Brain pericyte (primary cell): ENCODE measurements at regions not wholly inside any gene's neighbourhood (a gene's known extent, or its start where the extent isn't known, plus 50 kb on each side); places are given as distances from the start of the nearest gene placed in this dataset.
"Not testable (repeated sequence)": the region's sequence is repeated elsewhere in the genome, so short reads cannot be mapped to it uniquely, and the experiment has no call there.

Source experiments
- DNase-seq: peaks from one replicate; pipeline ENCODE4 v3.0.0-alpha.2; 2012; ENCODE audit warnings: low read depth, low spot score

DNA sequence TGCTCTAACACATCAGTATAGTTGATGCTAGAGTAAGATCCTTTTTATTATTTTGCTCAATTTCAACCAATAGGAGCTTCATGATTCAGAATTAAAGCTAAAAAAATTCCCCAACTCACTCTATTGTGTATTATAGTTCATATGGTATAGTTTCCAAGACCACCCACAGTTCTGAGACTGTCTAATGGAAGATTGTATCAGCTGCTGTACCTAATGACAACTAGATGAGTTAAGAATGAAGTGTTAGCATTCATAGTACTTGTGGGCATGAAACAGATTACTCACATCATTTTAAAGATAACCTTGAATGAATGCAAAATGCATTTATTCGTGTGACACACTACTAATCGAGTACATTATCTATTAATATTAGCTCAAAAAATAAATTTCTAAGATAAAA is 289.9 kb upstream of the ATP11B start:
- no peak for DNase-seq

DNA sequence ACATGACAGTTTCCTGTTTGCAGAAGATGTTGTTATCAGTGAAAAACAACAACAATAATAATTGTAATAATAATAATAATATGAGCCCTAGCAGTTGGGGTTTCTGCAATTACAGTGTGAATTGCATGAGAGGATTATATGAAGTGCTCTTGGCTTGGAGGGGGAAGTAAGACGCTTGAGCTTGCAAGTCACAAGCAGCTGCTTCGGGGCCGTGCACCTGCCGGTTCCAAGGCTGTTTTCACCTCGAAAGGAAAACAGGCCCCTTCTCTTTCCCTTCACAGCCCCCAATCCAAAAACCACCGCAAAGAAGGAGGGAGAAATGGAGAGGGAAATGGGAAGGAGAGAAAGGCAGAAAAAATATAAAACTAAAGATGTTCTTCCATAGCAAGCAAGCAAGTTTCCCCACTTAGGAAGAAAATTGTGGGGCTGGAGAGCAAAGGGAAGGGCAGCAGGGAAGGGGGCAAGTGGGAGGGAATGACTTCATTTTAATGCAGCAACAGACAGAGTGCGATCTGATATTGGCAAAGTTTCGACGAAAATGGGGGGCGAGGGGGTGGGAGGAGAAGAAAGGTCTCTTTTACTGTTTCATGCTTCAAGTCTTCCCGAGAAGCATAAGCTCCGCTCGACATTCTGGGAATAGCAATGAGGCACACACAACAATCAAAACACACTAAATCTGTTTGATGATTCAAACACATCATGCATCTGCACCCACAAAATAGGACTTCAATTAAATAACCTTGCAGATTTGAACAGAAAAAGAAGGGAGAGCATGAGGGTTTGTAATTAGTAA is 284.2 kb upstream of the ATP11B start:
- DNase-seq: no peak

DNA sequence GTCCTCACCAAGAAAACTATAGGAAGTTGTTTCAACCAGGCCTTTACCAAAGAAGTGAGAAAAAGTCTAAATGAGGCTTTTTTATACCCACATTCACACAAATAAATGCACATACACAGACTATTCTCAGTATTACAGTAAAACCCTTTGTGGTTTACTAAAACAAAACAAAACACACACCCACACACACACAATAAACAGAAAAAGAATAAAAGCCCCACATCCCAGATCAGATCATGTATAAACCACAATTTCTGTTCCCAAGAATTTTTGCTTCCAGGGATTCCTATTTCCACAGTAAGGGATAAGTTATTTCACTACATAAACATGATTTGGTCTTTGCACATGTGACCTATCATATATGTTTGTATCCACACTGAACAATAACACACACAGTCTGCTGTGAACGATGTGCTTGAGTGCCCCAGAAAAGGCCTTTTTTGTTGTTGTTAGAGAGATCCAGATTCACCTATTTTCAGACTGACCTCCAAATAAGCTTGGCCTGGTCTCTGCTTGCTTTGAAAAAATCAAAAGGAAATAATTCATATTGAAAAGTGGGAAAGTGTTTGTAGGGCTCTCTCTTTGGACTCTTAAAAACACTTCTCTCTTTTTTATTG is 283.4 kb upstream of the ATP11B start:
- DNase-seq: no peak

DNA sequence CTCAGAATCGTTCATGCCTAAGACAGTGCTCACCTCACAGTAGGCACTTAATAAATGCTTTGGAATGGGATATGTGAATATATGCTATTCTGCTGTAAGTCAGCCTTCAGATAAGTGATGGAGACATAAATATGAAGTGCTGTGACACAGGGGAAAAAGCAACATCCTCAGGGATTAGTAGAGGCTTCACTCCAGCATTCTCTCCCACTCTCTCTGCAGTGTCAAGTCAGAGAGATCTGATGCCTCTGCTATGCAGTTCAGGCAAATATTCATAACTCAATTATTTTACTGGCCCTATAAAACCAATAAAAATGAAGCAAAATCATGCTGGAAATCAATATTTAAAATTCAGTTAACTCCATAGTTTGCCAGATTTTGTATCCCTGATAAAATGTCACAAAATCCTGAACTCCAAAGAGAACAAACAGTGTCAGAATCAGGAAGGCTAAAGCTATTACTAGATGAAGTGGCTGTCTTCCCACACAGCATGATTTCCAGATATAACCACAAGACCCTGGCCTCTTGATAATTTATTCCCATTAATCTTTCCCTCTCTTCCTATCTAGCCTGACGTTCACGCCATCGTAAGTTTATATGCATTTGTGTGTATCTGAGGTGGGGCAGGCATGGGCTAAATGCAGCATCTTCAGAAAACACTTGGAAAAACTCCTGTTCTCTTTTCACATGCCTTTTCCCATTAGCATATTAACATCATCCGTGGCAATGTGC is 278.9 kb upstream of the ATP11B start:
- DNase-seq: no peak

DNA sequence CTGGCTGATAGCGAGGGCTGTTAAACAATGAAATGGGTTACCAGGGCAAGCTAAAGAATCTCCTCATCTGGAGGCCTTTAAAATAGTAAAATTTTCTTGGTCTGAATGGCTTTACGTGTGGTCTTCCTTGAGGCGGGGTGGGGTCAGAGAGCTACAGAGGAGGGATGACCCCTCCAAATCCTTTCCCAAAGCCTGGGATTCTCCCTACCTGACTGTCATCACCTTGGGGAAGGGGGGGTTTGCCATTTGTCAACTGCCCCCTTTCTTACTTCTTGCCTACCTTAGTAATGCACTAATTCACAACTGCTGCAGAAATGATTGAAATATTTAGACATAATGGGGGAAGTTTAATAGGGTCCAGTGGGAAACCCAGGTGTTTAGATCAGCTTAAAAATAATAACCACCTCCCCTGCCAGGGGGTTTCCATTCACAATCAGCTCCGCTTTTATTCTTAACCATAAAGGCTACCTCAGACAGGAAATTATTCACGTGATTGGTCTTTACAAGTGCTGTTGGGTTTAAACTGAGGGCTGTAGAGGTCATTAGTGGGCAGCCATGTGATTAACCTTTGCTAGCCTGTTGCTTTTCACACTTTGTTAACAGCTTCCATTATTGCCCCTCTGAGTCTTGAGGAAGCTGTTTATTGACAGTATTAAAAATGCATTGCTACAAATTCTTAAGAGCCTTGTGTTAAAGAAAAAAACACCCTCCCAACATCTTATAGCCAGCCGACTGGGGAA is 276.5 kb upstream of the ATP11B start:
- no peak for DNase-seq

DNA sequence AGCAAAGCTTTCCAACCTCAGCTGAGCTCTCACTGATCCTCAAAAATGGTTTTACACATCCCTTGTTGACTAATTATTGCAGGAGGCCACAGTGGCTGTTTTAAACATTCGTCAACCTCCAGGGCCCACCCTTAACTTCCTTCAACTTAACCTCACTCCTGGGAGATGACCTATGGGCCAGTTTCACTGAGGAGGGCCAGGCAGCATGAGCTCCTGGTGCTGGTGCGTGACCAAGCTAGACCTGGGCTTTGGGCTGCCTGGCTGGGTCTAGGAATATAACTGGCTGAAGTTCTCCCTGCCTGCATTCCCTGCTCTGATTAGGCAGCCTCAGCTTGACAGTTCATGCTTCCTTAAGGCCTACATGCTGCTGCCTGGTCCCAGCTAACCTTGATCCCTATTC is 273.7 kb upstream of the ATP11B start:
- DNase-seq: no peak

DNA sequence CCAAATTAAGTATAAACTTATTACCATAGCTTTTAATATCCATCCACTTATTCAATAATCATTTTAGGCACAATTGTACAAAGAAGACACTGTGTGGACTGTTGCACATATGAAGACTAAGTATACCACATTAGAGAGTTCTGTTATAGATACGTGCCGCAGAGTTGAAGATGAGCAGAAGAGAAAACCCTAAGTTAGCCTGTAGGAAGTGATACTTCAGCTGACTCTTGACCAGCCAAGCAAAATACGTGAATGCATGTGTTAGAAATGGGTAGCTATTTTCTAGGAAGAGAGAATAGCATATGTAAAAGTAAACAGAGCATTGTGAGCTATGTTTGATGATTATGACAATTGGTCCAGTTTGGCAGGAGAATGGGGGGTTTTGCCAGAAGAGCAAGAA is 272.0 kb upstream of the ATP11B start:
- DNase-seq: no peak

DNA sequence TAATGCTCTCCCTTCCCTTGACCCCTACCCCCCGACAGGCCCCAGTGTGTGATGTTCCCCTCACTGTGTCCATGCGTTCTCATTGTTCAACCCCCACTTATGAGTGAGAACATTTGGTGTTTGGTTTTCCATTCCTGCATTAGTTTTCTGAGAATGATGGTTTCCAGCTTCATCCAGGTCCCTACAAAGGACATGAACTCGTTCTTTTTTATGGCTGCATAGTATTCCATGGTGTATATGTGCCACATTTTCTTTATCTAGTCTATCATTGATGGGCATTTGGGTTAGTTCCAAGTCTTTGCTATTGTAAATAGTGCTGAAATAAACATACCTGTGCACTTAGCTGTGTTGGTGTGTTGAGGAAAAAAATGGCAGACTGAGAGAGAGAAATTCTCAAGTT is 269.9 kb upstream of the ATP11B start:
- not testable (repeated sequence) for DNase-seq

DNA sequence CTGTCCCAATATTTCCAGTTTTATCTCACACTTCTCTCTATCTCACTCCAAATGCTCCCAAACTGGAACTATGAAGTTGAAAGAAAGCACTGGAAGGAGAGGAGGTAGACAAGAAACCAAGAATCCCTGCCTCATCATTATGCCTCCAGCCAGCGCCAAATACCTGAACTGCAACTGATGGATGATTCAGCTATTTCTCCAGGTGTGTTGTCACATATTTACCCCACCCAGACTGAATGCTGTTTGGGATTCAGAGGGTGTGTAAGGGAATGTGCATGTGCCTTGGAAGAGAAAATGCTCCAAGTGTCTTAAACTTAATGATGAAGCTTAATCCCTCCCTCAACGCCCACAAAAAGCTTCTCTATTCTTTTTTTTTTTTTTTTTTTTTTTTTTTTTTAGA is 269.5 kb upstream of the ATP11B start:
- no peak for DNase-seq

DNA sequence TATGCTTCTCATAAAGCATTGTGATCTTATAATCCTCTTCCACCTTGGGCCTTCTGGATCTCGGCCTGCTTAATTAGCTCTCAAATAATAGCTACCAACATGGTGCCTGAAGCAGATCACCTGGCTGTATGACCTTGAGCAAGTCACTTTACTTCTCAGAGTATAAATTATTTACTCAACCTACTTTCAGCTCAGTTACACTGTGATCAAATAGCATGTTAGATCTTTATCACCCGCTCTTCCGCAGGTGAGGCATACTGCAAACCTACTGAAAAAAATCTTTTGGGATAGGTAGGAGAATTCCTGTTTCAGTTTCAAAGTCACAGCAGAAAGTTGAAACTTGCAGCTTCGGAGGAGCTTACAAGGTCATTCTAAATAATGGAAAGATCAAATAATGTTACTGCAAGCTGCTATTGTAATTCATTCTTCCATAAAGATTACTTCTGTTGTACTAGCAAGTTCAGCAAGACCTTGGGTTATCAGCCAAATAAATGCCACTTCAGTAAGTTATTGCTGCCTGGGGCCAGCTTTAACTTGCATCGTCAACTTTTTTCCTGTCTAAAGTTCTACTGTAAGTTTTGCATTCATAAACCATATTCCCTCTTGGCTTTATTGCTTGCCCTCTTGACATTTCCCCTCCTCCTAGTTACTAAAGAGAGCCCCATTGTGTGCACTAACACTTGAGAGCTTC is 268.4 kb upstream of the ATP11B start:
- DNase-seq: no peak

DNA sequence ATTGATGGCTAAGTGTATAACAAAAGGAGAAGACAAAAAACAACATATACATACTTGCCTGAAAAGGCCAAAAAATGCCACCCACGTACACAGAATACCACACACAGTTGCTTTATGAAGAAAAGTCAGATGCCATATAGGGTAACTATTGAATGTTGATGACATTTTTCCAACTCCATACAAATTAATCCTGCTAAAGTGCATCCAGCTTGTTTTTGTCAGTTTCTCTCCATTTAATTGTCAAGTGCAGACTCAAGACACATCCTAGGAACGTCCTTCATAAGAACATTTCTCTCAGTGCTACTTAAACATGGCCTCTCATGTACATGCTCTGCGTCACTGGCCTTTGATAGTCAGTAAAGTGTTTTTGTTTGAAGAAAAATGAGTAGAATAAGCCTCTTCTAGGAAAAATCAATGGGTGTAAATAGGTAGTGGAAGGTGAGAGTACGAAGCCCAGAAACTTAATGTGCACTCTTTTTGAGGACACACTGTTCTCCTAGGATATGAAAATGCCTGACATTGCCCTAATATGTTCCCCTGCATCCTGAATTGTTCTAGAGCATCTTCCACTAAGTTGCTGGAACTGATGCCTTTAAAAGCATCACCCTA is 267.4 kb upstream of the ATP11B start:
- no peak for DNase-seq

DNA sequence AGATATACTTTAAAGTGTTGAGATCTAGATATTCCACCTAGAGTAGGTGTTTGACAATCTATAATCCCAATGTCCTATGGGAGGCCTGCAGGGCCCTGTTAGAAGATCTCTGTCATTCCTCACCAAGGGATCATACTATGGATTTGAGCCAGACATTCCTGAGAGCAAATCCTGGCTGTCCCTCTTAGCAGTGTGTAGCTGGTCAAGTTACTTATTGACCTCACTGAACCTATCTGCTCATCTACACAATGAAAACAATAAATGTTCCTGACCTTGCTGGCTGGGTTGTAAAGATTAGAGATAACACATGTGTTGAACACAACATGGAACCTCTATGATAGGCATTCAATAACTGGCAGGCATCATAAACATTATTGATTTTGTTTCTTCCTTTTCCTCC is 265.6 kb upstream of the ATP11B start:
- no peak for DNase-seq

DNA sequence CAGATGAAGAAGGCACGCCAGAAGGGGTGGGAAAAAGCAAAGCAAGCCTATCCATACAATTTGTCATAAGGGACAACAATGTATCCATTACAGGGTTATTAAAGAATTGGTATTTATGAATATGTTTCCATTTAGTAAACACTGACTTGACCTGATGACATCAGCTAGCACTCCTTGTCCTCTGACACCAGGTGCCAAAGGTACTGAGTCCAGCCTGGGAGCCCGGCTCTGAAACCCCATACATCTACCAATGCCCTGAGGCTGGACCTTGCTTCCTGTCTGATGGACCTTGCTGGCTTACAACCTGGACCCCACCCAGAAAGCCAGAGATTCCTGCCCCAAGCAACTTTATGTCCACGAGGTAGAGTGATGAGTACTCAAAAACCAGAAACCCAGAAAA is 263.0 kb upstream of the ATP11B start:
- no peak for DNase-seq

DNA sequence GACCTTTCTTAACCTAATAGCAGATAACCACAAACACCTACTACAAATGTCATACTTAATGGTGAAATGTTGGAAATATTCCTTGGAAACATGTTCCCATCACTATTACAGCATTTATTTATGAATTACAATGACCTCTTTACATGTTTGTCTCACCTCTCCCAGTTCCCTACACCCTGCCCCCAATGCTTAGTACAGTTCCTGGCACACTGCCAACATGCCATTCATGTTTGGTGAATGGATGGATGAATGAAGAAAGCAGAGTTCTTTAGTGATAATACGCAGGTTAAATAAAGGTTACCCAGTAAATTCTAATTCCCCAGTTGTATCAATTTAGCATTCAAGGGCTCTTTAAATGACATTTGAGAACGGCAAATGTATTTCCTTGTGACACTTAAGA is 259.9 kb upstream of the ATP11B start:
- DNase-seq: no peak

DNA sequence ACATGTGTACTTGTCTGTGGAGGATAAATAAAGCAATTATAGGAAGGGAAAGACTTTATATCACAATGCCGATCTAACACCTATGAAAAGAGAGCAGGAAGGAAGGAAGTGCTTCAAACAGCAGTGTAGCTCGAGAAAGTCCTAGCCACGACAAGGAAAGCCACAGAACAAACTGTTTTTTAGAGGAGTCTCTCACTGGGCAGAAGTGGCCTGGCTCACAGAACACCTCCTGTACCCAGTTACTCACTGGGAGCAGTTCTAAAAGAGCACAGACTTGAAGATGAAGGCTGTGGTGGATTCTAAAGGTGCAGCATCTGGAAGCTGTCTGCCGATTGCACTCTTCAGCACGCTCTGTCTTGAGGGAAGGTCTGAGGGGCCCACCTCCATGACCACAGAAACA is 248.8 kb upstream of the ATP11B start:
- no peak for DNase-seq

DNA sequence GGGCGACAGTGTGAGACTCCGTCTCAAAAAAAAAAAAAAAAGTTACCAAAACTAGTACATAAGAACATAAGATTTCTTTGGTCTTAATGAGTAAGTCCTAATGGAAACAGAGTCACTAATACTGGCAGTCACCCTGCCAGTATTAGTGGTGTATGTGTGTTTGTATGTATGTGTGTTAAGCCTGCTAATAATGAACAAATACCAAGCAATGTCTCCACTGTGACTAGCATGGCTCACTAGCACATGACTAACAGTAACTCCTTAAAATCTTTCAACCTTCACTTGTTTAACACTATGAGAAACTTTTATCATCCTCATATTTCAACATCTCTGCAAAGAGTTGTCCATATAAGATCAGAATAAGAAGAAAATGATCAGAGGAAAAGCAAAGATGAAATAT is 231.0 kb upstream of the ATP11B start:
- no peak for DNase-seq

DNA sequence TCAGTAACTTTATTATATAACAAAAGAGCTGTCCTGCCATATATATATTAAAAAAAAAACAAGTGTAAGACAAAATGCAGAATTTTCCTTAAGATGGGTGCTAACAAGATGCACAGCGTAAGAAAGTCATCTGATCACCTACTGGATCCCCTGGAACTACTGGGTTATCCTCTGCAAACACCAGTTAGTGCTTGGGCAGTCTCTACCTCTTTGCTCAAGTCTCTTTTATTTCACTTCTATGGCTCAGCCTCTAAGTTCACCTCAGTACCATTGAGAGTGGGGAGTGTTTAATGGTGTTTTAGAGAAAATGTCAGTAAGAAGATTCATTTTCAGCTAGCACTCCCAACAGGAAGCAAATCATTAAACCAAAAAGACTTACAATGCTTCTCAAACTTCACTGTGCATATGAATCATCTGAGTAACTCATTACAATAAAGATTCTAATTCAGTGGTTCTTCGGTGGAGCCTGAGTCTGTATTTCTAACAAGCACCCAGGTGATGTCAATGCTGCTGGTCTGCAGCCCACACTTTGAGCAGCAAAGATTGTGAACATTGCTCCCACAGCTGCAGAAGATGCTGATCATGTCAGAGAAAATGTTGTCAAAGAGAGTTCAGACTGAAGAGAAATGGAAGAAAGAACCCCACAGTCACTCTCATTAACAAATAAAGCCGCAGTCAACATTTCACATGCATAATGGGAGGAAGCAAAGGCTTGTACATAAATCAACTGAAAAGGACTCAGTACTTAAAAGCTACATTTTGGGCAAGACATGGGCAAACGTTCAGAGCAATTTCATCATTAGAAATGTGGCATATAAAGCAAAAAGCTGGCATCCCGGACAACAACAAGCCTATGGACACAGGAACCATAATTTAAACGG is 227.1 kb upstream of the ATP11B start:
- no peak for DNase-seq

DNA sequence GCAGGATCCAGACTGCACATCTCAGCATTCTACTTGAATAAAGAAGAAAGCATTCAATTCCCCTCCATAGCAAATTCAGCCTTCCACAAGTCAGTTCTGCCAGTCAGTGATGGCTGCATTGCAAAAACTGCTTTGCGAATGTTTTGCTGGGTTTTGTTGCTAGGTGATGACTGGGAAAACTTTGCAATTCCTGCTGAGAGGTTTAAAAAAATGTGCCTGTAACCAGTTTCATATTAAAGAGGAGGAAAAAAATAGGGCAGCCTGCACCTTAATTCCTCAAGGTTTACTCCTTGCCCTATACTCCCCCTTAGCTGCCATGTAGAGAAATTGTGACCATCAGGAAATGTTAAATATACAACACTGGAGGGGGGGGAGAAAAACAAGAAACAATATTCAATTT is 225.6 kb upstream of the ATP11B start:
- DNase-seq: no peak

DNA sequence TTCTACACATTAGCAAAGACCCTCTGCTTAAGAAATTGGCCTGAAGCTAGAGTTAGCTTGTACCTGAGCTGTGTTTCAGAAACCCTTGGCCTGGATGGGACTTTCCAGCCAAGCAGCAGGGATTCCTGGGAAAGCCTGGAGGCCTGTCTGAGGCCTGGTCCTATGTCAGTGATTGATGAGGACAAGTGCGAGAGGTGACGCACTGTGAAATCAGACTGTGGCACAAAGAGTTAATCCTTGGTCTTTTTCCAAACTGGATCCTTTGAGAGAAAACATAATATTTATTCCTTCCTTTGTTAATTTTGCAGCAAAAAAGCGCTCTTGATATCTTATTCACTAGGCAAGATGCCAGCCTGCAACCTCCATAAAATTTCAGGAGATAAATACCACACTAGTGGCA is 225.0 kb upstream of the ATP11B start:
- DNase-seq: no peak

DNA sequence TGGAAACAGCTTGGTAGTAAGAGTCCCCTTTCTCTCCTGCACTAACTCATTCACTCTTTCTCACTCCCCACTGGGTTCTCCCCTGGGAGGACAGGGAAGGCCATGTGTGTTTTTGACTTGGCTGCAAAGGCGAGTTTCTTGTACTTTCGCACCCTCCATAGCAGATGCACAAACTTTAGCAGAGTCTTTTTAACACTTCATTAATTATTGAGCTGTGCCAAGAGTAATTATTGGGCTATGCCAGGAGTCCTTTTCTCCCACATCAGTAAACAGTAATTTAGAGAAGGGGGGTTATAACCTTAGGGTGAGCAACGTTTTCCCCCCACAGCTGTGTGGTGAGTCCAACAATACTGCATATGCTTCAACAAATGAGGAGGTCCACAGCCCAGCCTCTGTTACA is 224.4 kb upstream of the ATP11B start:
- DNase-seq: no peak
